ENCODE measurements at regions not wholly inside any gene's neighbourhood (a gene's known extent, or its start where the extent isn't known, plus 50 kb on each side); places are given as distances from the start of the nearest gene placed in this dataset.

DNA sequence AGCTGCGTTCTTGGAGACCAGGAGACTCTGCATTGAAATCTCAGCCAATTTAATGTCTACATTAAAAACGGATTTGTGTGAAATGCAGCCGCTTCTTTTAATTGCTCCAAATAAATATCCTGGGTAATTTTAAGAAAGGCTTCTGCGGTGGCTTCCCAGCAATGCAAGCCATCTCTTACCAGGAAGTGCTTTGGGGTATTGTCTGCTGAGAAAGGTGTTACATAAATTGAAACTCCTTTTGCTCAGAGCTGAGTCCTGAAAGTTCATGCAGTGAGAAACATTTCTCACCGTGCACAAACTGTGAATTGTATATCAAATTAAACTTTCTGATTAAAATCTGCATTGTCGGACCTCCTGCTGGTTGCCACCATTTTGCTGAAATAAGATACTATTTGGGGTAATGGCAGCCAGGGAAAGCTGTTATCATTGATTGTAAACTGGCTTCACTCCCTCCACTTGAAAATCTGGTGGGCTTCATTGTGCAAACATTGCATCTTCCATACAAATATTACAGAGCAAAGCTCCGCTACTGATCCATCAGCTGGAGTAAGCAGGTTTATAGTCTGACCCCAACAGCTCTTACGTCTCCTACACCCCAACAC, 59.5 kb downstream of the ZIC5 start:
- no peak for DNase-seq (ENCODE audit: low read depth)

DNA sequence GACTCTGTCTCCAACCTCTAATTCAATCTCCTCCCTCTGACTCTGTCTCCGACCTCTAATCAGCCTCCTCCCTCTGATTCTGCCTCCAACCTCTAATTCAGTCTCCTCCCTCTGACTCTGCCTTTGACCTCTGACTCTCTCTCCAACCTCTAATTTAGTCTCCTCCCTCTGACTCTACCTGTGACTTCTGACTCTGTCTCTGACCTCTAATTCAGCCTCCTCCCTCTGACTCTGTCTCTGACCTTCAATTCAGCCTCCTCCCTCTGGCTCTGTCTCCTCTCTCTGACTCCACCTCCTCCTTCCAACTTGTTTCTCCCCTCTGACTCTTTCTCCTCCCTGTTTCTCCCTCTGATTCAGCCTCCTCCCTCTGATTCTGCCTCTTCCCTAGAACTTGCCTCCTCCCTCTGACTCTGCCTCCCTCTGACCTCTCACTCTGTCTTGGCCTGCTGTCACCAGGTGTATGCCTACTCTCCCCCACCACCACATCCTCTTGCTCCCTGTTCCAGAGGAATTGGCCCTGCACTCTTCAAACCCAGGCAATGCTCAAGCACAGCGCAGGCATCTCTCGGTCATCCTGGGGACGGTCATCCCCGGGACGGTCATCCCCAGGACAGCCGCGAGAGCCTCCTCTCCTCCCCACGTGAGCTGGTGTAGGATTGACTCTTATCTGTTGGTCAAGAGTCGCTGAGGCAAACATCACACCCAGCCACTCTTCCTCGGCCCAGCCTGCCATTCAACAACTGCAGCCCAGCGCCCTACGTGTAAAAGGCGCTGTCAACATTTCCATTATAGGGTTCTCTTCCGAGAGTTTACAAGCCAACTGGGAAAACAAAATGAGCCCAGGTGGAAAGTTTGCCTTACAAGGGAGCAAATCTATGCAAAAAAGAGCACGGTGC, 60.2 kb downstream of the ZIC5 start:
- no peak for DNase-seq (ENCODE audit: low read depth)

DNA sequence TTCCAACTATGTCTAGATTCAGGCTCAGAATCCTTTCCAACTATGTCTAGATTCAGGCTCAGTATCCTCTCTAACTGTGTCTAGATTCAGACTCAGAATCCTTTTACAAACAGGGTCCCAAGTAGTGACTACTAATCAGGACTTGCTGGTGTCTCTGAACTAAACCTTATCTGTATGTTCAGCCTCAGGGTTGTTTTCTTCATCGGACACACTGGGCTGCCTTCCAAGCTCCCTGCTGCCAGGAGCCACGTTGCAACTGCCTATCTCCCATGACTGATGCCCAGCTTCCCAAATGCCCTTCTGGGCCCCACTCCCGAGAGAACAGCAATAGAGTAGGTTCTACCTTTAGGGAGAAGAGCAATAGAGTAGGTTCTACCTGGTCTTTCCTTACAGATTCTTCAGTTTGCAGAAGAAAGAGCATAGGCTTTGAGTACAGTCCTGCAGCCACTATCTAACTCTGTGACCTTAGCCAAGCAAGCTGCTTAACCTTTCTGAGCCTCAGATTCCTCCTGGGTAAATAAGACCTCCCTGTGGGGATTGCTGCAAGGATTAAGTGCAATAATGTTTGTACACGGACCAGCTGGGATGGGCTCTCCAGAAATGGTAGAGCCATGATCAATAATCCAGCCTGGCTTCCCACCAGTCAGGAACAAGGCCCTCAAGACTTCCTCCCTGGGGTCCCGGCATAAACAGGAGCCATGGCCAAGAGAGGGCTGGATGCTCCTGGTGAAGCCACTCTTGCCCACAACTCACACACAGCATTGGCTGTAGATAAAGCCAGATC, 61.5 kb downstream of the ZIC5 start:
- no peak for DNase-seq (ENCODE audit: low read depth)

DNA sequence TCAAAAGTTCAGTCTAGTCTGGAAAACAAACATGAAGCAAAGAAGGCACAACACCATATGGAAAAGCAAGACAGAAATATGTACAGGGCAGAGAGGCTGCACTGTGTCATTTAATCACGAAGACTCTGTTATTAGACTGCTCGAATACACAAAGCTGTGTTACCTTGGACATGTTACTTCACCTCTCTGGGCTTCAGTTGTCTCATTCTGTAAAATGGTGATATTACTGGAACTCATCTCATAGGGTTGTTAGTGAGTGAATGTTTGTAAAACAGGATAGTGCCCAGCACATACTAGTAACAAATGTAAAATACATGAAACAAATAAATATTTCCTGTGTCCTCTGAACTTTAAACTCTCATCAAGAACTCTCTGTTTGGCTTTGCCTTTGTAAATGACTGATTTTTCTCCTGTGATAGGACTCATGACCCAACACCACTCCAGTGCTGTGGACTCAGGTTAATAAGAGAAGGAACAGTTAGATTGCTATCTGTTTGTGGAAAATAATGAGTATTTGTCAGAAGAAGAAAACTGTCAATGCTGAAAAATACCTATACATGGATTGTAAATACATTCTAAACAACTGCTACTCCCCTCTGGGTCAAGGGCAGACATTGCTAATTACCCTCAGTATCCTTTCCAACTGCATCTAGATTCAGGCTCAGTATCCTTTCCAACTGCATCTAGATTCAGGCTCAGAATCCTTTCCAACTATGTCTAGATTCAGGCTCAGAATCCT, 62.3 kb downstream of the ZIC5 start:
- no peak for DNase-seq (ENCODE audit: low read depth)

DNA sequence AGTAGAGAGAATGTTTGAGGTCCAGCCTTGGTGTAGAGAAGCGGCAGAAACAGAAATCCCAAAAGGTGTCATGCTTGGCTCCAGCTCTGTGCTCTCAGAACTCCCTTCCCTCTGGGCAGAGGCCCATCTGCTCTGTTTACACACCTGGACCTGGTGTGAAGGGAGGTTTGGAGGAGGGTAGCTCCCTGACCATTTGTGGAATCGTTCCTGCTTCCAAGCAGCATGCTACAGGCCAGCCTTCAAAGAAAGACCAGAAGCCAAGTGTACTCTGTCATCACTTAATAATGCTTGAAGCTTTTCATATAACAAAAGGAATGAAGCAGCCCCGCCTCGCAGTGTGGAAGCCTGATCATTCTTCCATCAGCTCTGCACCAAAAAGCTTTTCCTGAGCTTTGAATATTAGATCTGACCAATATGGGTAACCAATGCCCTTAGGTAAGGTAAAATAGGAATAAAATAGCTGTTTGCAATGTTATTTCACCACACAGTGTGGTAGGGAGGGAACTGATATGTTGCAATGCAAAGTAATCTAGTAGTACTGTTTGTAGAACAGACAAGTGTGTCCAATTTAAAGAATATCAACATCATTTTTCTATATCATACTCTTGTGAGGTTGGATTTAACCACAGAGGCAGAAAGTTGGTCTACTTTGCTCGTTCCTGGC, 63.3 kb downstream of the ZIC5 start:
- no peak for DNase-seq (ENCODE audit: low read depth)

DNA sequence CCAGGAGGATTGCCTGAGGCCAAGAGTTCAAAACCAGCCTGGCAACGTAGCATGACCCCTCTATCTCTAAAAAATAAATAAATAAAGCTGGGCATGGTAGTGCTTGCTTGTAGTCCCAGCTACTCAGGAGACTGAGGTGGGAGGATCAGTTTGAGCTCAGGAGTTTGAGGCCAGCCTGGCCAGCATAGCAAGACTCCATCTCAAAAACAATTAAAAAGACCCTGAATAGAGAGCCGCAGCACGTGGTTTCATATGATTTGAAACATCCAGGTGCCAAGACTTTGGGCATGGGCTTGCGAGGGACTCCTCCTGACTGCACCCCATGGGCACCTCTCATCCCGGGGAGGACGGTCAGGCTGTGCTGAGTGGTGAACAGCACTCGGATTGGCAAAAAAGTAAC, 63.9 kb downstream of the ZIC5 start:
- DNase-seq (ENCODE audit: low read depth) = no peak

DNA sequence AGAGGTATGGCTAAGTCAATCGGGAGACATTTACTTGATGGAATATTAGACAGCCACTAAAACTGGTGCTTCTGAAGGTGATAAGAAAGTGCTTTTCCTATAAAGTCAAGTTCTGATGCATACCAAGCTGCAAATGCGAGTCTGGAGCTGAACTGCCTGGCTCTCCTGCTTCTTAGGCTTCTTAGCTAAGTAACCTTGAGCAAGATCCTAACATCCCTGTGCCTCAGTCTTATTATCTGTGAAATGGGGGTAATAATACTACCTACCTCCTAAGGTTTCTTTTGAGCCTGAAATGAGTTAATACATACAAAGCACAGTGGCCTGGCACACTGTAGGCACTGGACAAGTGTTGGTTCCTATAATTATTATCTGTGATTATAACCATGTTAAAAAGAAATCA, 64.5 kb downstream of the ZIC5 start:
- no peak for DNase-seq (ENCODE audit: low read depth)

DNA sequence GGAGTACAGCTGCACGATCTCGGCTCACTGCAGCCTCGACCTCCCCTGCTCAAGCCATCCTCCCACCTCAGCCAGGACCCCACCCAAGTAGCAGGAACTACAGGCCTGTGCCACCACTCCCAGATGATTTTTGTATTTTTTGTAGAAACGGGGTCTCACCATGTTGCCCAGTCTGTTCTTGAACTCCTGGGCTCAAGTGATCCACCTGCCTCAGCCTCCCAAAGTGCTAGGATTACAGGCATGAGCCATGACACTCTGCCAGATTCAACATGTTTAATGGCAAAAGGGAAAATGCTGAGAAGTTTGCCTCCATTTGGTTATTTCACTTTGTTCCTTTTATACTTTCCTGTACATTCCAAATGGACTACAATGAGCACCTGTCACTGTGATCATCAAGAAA, 65.8 kb downstream of the ZIC5 start:
- DNase-seq (ENCODE audit: low read depth) = no peak

DNA sequence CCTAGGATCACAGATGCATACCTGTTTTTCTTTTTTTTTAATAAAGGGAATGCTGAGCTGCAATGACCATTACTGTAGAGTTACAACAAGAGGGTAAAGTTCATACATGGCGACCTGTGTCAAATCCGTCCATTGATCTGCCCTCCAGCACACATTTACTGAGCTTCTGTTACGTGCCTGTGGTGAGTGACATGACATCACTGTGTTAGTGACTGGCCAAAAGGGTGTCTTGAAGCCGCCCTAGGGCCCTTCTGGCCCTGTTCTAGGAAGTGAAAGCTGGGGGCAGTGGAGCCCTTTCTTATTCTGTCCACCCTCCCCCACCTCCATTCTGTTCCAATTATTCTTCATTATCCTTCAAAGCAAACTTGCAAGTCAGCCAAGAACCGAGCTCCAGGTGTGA, 66.3 kb downstream of the ZIC5 start:
- no peak for DNase-seq (ENCODE audit: low read depth)

DNA sequence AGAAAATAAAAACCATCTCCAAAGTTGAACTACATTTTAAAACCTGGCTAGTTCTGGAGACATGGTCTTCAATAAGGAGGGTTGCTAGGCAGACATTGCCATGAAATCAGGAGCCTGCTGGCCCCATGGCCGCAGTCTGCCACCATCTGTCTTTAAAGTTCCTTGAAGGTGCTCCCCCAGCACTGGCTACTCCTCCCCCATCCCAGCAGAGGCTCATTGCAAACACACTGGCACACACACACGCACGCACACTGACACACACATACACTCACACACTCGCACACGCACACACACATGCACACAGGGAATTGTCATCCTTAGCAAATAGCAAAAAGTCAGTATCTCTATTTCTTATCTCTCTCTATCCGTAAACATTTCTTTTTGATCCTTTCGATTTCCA, 68.4 kb downstream of the ZIC5 start:
- DNase-seq (ENCODE audit: low read depth) = no peak

DNA sequence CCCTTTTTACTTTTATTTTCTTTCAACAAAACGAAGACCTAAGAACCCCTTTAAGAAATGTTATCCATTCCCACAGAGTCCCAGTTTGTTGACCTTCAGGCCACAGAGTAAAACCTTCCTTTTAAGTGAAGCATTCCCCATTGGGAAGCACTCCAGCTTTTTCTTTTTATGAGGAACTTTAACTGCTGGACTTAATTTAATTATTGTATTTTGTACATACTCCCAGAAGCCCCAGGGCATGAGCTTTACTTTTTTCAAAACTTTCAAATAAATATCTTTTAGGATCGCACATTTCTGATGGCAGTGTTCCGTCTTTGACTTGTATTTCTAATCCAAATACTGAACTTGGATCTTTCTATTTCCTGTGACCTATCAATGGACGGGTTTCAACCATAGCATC, 68.9 kb downstream of the ZIC5 start:
- DNase-seq (ENCODE audit: low read depth) = no peak

DNA sequence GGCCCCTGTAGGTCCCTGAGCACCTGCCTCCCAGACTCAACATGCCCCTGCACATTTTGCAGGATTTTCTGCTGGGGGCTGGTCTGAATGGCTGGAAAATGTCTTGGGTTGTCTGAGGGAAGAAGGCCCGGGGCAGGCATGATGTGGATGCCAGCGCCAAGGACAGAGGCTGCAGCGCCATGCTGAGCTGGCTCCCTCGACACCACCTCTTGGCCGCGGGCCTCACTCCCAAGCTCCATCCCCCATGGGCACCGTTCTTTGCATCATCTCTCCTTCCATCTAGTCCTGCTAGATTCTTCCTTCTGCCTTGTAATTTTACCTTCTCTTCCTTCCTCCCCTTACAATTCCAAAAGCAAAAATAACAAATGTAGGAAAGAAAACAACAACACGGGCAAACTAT, 70.6 kb downstream of the ZIC5 start:
- no peak for DNase-seq (ENCODE audit: low read depth)

DNA sequence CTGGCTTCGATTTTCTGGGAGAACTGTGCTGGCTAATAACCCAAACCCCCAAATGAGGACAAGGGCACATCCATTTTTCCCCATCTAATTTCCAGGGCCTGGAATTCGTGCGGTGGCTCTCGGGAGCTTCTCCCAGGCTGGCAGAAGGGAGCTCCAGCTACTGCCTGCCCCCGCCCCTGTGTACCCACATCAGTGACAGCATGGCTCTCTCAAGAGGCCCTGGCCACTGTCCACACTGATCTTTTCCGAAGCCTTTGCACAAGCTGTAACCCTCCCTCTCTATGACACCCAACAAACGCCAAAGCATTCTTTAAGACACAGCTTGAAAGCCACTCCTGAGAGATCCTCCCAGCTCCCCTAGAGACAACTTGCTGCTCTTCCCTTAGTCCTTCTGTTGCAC, 73.1 kb downstream of the ZIC5 start:
- DNase-seq (ENCODE audit: low read depth) = no peak

DNA sequence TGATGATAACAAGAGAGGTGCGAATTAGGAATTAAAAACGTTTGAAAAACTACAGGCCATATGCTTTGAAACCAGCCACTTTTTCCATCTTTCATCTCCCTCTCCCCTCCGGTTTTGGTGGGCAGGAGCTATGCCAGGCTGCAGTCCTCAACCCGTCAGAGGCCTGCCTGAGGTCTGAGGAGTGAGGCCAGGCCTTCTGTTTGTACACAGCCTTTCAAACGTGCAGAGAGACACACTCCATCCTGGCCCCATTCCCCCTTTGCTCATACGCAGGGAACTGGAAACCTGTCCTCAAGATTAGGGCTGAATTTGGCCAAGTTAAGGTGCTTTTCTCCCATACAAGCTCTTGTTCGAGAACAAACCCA, 74.5 kb downstream of the ZIC5 start:
- DNase-seq (ENCODE audit: low read depth) = no peak

DNA sequence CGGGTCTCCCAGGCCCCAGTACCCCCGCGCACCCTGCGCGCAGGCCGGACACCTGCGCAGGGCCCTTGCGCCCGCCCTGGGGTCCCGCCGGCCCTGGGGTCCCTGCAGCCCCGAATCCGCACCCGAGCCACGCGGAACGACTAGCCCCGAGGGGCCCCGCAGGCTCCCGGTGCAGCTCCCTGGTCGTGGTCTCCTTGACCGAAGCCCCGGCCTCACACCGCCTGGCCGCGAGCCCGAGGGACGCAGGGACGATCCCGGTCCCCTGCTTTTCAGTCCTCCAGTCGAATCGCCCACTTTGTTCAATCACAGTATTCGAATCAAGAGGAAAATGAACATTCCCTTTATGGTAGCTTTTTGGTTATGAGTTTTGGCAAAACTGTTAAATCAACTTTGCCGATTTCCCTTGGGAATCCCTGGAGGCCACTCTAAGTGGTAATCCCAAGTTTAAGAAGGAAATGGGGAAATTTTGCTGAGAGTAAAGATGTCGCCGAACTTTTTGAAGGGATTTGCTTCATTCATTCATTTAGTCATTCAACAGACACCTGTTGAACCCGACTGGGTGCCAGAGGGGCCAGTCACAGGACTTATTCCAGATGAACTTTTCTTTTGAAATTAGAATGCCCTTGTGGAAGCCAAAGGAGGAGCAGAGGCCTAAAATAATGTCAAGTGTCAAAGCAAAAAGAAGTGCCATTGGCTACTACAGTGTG, 75.0 kb downstream of the ZIC5 start:
- no peak for DNase-seq (ENCODE audit: low read depth)

DNA sequence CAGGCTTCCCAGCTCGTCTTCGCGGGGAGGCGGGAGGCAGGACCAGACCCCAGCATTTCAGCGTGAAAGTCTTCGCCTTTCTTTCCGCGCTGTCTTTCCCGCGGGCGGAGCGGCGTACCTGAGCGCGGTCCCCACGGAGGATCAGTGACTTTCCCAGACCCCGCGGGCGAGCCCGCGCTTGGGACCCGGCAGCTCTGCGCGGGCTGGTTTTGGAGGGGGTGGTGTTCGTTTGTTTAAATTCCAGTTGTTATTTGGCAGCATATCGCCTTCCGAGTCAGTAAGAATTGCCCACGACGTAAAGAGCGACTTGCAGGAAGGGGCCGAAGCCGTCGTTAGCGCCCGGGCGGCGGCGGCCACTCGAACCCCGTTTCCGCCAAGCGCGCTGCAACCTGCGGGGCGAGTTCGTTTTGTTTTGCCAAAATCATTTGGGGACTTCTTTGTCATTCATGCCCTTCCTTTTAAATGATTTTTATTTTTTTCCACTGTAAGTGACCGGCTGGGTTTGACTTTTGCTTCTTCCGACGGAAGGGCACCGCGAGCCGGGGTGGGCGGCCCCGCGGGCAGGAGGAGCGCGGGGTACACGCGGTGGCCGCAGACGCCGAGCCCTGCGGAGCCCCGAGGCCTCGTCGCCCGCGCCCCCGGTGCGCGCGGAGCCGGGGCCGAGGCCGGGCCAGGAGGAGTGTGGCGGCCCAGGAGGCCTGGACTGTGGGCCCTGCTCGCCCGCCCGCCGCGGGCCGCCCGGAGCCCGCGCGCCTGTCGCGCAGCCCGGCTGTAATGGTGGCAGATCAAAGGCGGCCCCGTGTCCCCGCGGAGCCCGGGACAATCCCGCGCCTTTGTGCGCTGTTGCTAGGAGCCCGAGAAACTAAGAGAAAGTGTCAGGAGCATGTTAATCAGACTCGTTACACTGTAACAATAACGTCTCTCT, 75.9 kb downstream of the ZIC5 start:
- DNase-seq (ENCODE audit: low read depth) = no peak

DNA sequence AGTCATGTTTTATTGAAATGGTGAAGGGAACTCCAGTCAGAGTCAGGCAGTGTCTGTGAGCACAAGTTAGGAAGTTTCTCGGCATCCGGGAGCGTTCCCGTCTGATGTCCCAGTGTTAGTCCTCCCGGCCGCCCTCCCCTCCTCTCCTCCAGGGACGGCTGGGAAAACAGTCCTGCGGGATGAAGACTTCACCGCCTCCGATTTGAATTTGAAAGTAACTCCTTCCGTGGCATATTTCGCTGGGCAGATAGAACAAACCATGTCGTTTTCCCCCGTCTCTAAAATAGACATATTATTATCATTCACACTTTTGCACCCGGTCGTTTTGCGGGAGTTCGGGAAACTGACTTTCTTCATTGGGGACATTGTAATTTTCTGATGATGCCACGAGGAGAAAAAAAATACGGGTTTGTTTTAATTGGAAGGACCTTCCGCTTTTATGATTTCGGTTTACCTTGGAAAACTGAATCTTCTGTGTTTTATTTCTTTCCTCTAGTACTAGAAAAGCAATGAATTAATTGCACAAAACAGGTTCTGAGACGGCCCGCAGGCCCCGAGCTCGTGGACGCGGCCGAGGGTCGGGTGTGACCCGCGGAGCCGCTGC, 76.6 kb downstream of the ZIC5 start:
- no peak for DNase-seq (ENCODE audit: low read depth)

DNA sequence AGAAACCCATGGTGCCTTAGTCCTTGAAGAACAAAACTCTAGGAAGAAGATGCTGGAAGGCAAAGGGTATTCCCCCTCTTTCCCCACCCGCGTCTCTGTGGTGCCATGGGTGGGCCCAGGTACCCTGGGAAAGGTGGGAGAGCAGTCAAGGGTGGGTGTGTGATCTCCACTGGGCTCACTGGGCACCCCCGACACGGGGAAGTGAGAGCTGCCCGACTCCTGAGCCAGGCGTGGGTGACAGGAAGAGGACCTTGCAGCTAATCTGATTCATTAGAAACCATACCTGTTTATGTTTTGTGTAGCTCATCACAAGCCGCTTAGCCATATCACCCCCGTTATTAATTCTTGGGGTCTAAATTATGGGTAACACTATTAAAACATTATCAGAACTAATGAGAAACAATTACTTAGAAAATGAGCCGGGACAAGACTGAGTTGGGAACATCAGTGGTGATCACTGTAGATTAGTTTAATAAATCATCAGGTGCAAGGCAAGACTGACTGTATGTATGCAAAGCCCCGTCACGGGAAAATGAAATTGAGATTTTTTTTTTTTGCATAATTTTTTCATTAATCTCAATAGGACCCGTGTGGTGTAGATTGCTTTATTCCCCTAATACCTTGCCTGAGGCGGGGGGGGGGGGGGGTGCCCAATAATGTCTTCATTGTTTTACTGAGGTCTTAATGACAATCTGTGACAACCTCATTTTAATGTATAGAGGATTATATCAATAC, 77.3 kb downstream of the ZIC5 start:
- no peak for DNase-seq (ENCODE audit: low read depth)

DNA sequence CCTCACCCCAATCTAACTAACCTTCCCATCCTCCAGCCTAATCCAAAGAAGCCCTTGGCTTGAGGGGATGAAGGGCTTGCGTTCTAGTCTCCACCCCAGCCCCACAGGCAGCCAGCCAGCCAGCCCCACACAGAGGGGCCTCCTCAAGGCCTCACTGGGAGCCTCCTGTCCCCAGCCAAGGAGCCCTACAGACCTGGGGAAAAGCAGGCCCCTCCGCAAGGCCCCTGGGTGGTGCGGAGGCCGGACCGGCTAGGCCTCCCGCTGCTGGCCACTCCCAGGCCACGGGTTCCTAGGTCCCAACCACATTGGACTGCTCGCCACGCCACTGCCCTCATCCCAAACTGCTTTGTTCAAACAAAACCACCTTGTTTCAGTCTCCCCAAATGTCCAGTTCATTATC, 78.0 kb downstream of the ZIC5 start:
- no peak for DNase-seq (ENCODE audit: low read depth)

Measured in HS-5 (cell line).